ENCODE measurements at regions not wholly inside any gene's neighbourhood (a gene's known extent, or its start where the extent isn't known, plus 50 kb on each side); places are given as distances from the start of the nearest gene placed in this dataset.

- TF ChIP-seq EZH2 (IDR thresholded peaks at IDR 0.05; ENCODE audit: borderline replicate concordance, low read length) (no peak), CTCF (IDR thresholded peaks at IDR 0.05; ENCODE audit: low read length) (no peak)
Measured at GRCh38 chr5:5980538-5980895, 397.8 kb downstream of the MED10 start.
